Esophagus muscularis mucosa (tissue), 4 donors: ENCODE measurements at regions not wholly inside any gene's neighbourhood (a gene's known extent, or its start where the extent isn't known, plus 50 kb on each side); places are given as distances from the start of the nearest gene placed in this dataset.

Source experiments
- EP300 ChIP-seq: sonication (generic); formaldehyde crosslinking; IDR thresholded peaks from one replicate; pipeline ENCODE4 v1.6.1; 2017; ENCODE audit warnings: antibody characterized with exemption
- POLR2A ChIP-seq: fragments of 450-650 bp; IDR thresholded peaks from one replicate; pipeline ENCODE4 v1.6.1; 2017; ENCODE audit warnings: antibody characterized with exemption, moderate library complexity, mild to moderate bottlenecking, low read depth
- POLR2AphosphoS5 ChIP-seq, 2 donors: sonication (generic); formaldehyde crosslinking; IDR thresholded peaks; one replicate each; pipeline ENCODE4 v1.6.1; 2017; ENCODE audit warnings: antibody characterized with exemption in 2 of 2
- TF ChIP-seq, protein P1 (sequence below), 3 experiments: fragments of 200-600 bp in 2 of 3; fragments of 450-650 bp in 1 of 3; sonication (generic) in 2 of 3; IDR thresholded peaks; one replicate each; pipeline ENCODE4 v1.5.1; 2017 to 2019; ENCODE audit warnings: antibody characterized with exemption in 3 of 3, mild to moderate bottlenecking in 2 of 3, moderate library complexity in 1 of 3

DNA sequence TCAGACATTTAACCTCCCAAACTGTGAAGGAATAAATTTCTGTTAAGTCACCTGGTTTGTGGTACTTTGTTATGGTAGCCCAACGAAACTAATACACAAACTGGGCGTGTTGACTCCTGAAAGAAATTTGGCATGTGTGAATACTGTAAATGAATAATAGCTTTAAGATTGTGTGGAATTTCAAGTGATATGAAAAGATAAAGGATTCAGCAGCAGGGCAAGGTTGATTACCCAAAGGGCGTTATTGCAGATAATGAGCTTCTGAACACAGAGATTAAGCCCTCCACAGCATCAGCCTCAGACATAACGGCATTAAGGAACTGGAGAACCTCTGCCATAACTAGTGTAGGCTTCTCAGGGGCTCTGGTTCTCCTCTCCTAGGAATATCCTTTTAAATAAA is 451.5 kb upstream of the NECTIN3 start:
- TF ChIP-seq, protein P1, sequence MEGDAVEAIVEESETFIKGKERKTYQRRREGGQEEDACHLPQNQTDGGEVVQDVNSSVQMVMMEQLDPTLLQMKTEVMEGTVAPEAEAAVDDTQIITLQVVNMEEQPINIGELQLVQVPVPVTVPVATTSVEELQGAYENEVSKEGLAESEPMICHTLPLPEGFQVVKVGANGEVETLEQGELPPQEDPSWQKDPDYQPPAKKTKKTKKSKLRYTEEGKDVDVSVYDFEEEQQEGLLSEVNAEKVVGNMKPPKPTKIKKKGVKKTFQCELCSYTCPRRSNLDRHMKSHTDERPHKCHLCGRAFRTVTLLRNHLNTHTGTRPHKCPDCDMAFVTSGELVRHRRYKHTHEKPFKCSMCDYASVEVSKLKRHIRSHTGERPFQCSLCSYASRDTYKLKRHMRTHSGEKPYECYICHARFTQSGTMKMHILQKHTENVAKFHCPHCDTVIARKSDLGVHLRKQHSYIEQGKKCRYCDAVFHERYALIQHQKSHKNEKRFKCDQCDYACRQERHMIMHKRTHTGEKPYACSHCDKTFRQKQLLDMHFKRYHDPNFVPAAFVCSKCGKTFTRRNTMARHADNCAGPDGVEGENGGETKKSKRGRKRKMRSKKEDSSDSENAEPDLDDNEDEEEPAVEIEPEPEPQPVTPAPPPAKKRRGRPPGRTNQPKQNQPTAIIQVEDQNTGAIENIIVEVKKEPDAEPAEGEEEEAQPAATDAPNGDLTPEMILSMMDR (IDR thresholded peaks at IDR 0.05): no peak
- TF ChIP-seq EP300 (no peak), POLR2A (no peak), POLR2AphosphoS5 (IDR thresholded peaks at IDR 0.05) (no peak)
